ENCODE measurements at regions not wholly inside any gene's neighbourhood (a gene's known extent, or its start where the extent isn't known, plus 50 kb on each side); places are given as distances from the start of the nearest gene placed in this dataset.

DNA sequence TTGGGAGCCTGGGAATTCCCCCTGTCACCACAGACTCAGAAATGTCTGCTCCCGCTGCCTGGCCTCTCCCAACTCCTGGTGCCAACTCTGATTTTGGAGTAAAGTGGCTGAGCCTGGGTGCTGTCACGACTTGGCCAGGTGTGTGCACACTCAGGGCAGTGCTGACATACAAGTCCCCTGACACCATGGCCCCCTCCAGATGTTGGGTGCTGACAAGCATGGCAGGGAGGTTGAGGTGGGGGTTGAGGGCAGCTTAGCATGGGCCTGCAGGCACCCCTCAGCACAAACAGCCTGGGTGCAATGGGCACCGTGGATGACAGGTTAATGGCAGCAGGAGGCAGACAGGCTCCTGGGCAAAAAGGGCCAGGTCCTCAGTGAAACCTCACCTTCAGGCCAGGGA lies 511.2 kb downstream of the SQOR start:
- TF ChIP-seq, protein P1, sequence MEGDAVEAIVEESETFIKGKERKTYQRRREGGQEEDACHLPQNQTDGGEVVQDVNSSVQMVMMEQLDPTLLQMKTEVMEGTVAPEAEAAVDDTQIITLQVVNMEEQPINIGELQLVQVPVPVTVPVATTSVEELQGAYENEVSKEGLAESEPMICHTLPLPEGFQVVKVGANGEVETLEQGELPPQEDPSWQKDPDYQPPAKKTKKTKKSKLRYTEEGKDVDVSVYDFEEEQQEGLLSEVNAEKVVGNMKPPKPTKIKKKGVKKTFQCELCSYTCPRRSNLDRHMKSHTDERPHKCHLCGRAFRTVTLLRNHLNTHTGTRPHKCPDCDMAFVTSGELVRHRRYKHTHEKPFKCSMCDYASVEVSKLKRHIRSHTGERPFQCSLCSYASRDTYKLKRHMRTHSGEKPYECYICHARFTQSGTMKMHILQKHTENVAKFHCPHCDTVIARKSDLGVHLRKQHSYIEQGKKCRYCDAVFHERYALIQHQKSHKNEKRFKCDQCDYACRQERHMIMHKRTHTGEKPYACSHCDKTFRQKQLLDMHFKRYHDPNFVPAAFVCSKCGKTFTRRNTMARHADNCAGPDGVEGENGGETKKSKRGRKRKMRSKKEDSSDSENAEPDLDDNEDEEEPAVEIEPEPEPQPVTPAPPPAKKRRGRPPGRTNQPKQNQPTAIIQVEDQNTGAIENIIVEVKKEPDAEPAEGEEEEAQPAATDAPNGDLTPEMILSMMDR (IDR thresholded peaks at IDR 0.05; ENCODE audit: unreplicated experiment), result no peak
- Mint-ChIP-seq H3K9me3 (ENCODE audit: low read depth, unreplicated experiment) (no peaks in the 10 kb centered on the region), H3K27me3 (ENCODE audit: unreplicated experiment) (no peaks in the 10 kb centered on the region), H3K27ac (ENCODE audit: unreplicated experiment) (no peak overlapping the region), H3K4me3 (ENCODE audit: low read depth, unreplicated experiment) (no peak overlapping the region), H3K4me1 (ENCODE audit: low read depth, unreplicated experiment) (no peaks in the 10 kb centered on the region), H3K36me3 (ENCODE audit: insufficient read depth, unreplicated experiment) (no peaks in the 10 kb centered on the region)
- CTCF ChIA-PET, result no interaction called here
- BruUV-seq (replicated peaks), result no TSS peak
- intact Hi-C loops (cut with micrococcal nuclease; ENCODE audit: unreplicated experiment), result no loop called here
- no peak for DNase-seq

DNA sequence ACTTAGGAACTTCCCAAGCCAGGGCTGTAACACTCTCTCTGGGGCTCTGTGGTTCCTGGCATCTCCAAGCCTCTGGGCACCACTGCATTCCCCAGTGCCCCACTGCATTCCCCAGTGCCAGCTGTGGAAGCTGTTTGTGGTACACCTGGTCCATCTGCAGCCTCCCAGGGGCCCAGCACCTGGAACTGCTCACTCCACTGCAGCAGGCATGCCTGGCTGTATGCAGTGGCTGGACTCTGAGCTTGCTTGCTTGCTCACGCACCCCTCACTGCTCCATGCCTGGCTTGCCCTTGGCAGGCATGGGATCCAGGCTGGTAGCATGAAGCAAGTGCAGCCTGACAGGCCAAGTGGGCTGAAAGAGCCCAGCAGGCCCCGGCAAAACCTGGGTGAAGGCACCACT lies 512.1 kb downstream of the SQOR start:
- TF ChIP-seq, protein P1 (IDR thresholded peaks at IDR 0.05; ENCODE audit: unreplicated experiment), result no peak
- CTCF ChIA-PET, result no interaction called here
- no peaks in the 10 kb centered on the region for H3K4me1 Mint-ChIP-seq (ENCODE audit: low read depth, unreplicated experiment)
- no peaks in the 10 kb centered on the region for H3K36me3 Mint-ChIP-seq (ENCODE audit: insufficient read depth, unreplicated experiment)
- no peak overlapping the region for H3K27ac Mint-ChIP-seq (ENCODE audit: unreplicated experiment)
- DNase-seq, result no peak
- H3K4me3 Mint-ChIP-seq (ENCODE audit: low read depth, unreplicated experiment), result no peak overlapping the region
- no peaks in the 10 kb centered on the region for H3K27me3 Mint-ChIP-seq (ENCODE audit: unreplicated experiment)
- intact Hi-C loops (cut with micrococcal nuclease; ENCODE audit: unreplicated experiment), result no loop called here
- no peaks in the 10 kb centered on the region for H3K9me3 Mint-ChIP-seq (ENCODE audit: low read depth, unreplicated experiment)
- BruUV-seq (replicated peaks), result no TSS peak

DNA sequence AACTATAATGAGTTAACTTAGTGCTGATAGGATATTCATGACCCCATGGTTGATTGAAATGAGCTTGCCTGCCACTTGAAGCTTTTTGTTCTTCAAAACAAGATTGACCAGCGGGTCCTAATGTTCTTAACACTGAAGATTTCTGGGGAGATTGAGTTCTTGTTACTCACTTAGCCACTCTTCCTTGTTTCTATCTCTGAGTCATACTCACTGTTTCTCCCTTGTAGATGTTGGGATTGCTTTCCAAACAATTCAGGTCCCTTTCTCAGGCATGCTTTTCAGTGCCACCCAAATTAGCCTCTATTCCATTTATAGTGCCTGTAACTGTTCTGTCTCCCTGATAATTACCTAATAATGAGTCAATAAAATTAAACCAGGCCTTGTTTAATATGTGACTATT lies 517.0 kb downstream of the SQOR start:
- no peak for DNase-seq
- Mint-ChIP-seq H3K4me3 (ENCODE audit: low read depth, unreplicated experiment) (no peak overlapping the region), H3K36me3 (ENCODE audit: insufficient read depth, unreplicated experiment) (no peaks in the 10 kb centered on the region), H3K4me1 (ENCODE audit: low read depth, unreplicated experiment) (no peaks in the 10 kb centered on the region), H3K9me3 (ENCODE audit: low read depth, unreplicated experiment) (peaks cover 4% of the 10 kb centered on the region), H3K27me3 (ENCODE audit: unreplicated experiment) (no peaks in the 10 kb centered on the region), H3K27ac (ENCODE audit: unreplicated experiment) (no peak overlapping the region)
- intact Hi-C loops (cut with micrococcal nuclease; ENCODE audit: unreplicated experiment), result no loop called here
- TF ChIP-seq, protein P1 (IDR thresholded peaks at IDR 0.05; ENCODE audit: unreplicated experiment), result no peak
- no TSS peak for BruUV-seq (replicated peaks)
- CTCF ChIA-PET, result no interaction called here

DNA sequence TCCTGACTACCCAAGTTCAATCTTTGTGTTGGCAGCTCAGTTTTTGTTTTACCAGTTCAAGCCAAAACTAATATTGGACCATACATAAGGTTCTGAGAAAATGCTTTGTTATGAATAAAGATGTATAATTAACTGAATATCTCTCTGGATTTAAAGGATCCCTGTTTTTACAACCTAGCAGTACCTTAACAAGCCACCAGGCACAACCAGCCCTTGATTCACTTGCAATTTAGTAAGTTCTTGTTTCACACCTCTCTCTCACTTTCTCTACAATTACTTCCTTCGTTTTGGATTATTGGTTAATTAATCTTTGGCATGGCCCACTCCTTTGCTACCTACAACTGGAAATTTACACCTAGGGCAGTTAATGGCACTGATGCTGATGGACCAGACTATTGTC lies 531.9 kb downstream of the SQOR start:
- no peaks in the 10 kb centered on the region for H3K27me3 Mint-ChIP-seq (ENCODE audit: unreplicated experiment)
- H3K36me3 Mint-ChIP-seq (ENCODE audit: insufficient read depth, unreplicated experiment), result no peaks in the 10 kb centered on the region
- TF ChIP-seq, protein P1 (IDR thresholded peaks at IDR 0.05; ENCODE audit: unreplicated experiment), result no peak
- intact Hi-C loops (cut with micrococcal nuclease; ENCODE audit: unreplicated experiment), result no loop called here
- DNase-seq, result no peak
- H3K9me3 Mint-ChIP-seq (ENCODE audit: low read depth, unreplicated experiment), result peaks cover 6% of the 10 kb centered on the region
- H3K4me3 Mint-ChIP-seq (ENCODE audit: low read depth, unreplicated experiment), result no peak overlapping the region
- no peaks in the 10 kb centered on the region for H3K4me1 Mint-ChIP-seq (ENCODE audit: low read depth, unreplicated experiment)
- H3K27ac Mint-ChIP-seq (ENCODE audit: unreplicated experiment), result no peak overlapping the region
- BruUV-seq (replicated peaks), result no TSS peak
- CTCF ChIA-PET, result no interaction called here

DNA sequence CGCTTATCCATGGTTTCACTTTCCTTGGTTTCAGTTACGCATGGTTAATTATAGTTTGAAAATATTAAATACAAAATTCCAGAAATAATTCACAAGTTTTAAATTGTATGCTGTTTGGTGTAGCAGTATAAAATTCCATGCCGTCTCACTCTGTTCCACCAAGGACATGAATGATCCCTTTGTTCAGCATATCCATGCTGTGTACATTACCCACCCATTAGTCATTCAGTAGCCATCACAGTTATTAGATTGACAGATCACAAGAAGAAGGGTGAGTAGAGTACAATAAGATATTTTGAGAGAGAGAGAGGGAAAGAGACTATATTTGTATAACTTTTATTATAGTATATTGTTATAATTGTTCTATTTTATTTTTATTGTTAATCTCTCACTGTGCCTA lies 535.5 kb downstream of the SQOR start:
- Mint-ChIP-seq H3K4me1 (ENCODE audit: low read depth, unreplicated experiment) (no peaks in the 10 kb centered on the region), H3K4me3 (ENCODE audit: low read depth, unreplicated experiment) (no peak overlapping the region), H3K9me3 (ENCODE audit: low read depth, unreplicated experiment) (peaks cover 4% of the 10 kb centered on the region), H3K36me3 (ENCODE audit: insufficient read depth, unreplicated experiment) (no peaks in the 10 kb centered on the region), H3K27ac (ENCODE audit: unreplicated experiment) (no peak overlapping the region), H3K27me3 (ENCODE audit: unreplicated experiment) (no peaks in the 10 kb centered on the region)
- BruUV-seq (replicated peaks), result no TSS peak
- DNase-seq, result no peak
- CTCF ChIA-PET, result no interaction called here
- intact Hi-C loops (cut with micrococcal nuclease; ENCODE audit: unreplicated experiment), result no loop called here
- TF ChIP-seq, protein P1 (IDR thresholded peaks at IDR 0.05; ENCODE audit: unreplicated experiment), result no peak
